ENCODE measurements at regions not wholly inside any gene's neighbourhood (a gene's known extent, or its start where the extent isn't known, plus 50 kb on each side); places are given as distances from the start of the nearest gene placed in this dataset.
A peak's percentile ranks its signal among the peaks of the same experiment; 100 is the strongest.

DNA sequence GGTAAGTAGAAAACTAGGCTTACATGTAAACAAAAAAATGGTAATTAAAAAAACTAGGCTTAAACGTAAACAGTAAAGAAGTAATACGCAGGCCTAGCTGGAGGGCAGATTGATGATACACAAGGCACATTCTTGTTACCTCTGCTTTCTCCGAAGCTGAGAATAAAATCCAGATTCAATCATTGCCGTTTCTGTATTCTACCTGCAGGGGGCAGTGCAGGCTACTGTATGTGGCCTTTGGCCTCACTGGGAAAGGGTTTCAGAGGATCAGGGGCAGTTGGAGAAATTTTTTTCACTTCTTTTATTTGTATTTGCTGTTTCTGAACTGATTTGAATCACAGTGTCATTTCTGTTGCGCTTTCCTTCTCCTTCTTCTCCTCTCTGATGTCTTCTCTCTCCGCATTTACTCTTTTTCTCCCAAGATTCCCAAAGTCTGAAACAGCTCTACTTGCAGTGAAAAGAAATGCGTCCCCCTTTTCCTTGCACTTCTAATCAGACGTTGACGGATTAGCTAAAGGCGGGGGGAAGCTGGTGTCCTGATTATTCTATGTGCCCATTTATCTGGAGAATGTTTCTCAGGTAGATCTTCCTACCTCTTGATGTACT, 67.1 kb upstream of the MCTP2 start:
- Histone ChIP-seq H3K4me3 (ENCODE audit: low read depth in 1 of 2, low read length in 1 of 2) (no peak overlapping the region), H3K4me1 (ENCODE audit: control insufficient read depth in 1 of 2, insufficient read depth in 1 of 2, low read depth in 1 of 2, low read length in 1 of 2) (peaks cover 11 to 12% of the 10 kb centered on the region in 2 experiments), H3K27me3 (no peaks in the 10 kb centered on the region), H3K36me3 (no peaks in the 10 kb centered on the region), H3K9me3 (no peaks in the 10 kb centered on the region), H3K27ac (no peak overlapping the region)
- TF ChIP-seq, protein P1, sequence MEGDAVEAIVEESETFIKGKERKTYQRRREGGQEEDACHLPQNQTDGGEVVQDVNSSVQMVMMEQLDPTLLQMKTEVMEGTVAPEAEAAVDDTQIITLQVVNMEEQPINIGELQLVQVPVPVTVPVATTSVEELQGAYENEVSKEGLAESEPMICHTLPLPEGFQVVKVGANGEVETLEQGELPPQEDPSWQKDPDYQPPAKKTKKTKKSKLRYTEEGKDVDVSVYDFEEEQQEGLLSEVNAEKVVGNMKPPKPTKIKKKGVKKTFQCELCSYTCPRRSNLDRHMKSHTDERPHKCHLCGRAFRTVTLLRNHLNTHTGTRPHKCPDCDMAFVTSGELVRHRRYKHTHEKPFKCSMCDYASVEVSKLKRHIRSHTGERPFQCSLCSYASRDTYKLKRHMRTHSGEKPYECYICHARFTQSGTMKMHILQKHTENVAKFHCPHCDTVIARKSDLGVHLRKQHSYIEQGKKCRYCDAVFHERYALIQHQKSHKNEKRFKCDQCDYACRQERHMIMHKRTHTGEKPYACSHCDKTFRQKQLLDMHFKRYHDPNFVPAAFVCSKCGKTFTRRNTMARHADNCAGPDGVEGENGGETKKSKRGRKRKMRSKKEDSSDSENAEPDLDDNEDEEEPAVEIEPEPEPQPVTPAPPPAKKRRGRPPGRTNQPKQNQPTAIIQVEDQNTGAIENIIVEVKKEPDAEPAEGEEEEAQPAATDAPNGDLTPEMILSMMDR (IDR thresholded peaks at IDR 0.05): peak; percentile 82

DNA sequence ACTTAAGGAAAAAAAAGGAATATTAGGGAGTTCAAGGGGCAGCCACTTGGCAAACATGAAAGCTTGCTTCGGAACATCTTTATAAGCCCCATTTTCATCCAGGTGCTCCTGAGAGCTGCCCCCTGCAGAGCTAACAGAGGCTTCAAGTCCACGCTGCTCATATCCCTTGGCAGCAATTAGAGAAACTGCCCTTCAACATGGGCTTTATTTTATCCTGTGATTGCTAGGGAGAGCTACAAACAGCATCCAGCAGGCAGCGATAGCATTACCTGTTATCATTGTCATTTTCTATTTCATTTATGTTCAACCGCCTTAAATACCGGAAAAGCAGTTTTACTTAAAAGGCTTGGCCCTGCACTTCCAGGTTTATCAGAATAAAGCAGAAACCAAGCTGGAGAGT, 68.4 kb upstream of the MCTP2 start:
- Histone ChIP-seq H3K9me3 (no peaks in the 10 kb centered on the region), H3K4me1 (ENCODE audit: control insufficient read depth in 1 of 2, insufficient read depth in 1 of 2, low read depth in 1 of 2, low read length in 1 of 2) (no peaks in the 10 kb centered on the region), H3K36me3 (no peaks in the 10 kb centered on the region), H3K4me3 (ENCODE audit: low read depth in 1 of 2, low read length in 1 of 2) (no peak overlapping the region), H3K27me3 (no peaks in the 10 kb centered on the region), H3K27ac (no peak overlapping the region)
- TF ChIP-seq, protein P1 (IDR thresholded peaks at IDR 0.05): no peak

DNA sequence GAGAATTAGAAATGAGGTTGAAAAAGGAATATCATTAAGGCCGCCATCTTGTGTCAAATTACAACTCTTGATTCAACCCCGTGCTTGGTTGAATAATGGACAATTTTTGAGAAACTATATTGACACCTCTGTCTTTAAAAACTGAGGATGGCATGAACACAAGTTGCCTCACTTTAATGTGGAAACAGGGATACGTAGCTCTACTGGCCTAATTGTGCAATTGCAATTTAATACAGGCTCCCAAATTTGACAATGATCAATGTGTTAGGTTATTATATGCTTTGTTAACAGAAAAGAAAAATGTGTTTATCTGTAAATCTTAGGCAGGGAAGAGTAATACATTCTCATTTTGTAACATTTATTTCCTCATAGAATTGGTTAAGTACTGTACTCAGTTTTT, 77.1 kb upstream of the MCTP2 start:
- TF ChIP-seq, protein P1 (IDR thresholded peaks at IDR 0.05): no peak

DNA sequence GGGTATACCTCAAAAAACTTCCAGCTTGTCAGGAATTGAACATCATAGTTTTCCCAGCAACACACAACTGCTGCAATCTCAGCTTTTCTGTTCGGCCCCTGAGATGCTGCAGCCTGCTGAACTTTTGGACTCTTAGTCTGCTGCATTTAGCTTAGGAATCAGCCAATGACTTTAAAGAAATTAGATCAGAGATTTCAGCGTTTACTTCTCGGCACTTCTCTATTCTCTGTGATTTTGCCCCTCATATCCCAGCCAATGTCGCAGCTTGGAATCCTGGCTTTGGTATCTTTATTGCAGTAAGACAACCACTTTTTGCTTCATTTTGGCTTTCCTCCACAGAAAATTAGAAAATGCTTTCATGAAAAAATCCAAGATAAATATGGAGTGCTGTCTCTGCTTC, 86.3 kb upstream of the MCTP2 start:
- no peaks in the 10 kb centered on the region for H3K36me3 ChIP-seq
- no peaks in the 10 kb centered on the region for H3K4me1 ChIP-seq (ENCODE audit: control insufficient read depth in 1 of 2, insufficient read depth in 1 of 2, low read depth in 1 of 2, low read length in 1 of 2)
- TF ChIP-seq, protein P1 (IDR thresholded peaks at IDR 0.05): no peak
- no peaks in the 10 kb centered on the region for H3K9me3 ChIP-seq
- H3K4me3 ChIP-seq (ENCODE audit: low read depth in 1 of 2, low read length in 1 of 2): no peak overlapping the region
- no peaks in the 10 kb centered on the region for H3K27me3 ChIP-seq
- no peak overlapping the region for H3K27ac ChIP-seq

More for the DNA sequence above, 77.1 kb upstream of the MCTP2 start:
- H3K9me3 ChIP-seq: no peaks in the 10 kb centered on the region
- H3K36me3 ChIP-seq: no peaks in the 10 kb centered on the region
- H3K27ac ChIP-seq: no peak overlapping the region
- H3K27me3 ChIP-seq: no peaks in the 10 kb centered on the region
- no peak overlapping the region for H3K4me3 ChIP-seq (ENCODE audit: low read depth in 1 of 2, low read length in 1 of 2)
- no peaks in the 10 kb centered on the region for H3K4me1 ChIP-seq (ENCODE audit: control insufficient read depth in 1 of 2, insufficient read depth in 1 of 2, low read depth in 1 of 2, low read length in 1 of 2)

DNA sequence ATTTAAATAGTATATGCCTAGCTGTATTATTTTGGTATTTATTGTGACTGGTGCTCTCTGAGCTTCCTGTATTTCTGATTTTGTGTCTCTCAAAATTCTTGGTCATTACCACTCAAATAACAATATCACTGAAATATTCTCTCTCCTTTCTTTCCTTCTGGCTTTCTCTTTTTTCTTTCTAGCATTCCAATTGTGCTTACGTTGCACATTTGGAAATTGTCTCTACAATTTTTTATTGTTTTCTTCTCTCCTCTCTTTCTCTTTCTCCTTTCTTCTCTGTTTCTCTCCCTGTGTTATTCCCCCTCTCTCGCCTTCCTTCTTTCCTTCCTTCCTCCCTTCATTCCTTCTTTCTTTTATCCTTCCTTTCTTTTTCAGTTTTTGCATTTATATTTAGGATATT, 89.6 kb upstream of the MCTP2 start:
- Histone ChIP-seq H3K27ac (no peak overlapping the region), H3K9me3 (no peaks in the 10 kb centered on the region), H3K4me3 (ENCODE audit: low read depth in 1 of 2, low read length in 1 of 2) (no peak overlapping the region), H3K4me1 (ENCODE audit: control insufficient read depth in 1 of 2, insufficient read depth in 1 of 2, low read depth in 1 of 2, low read length in 1 of 2) (no peaks in the 10 kb centered on the region), H3K36me3 (no peaks in the 10 kb centered on the region), H3K27me3 (no peaks in the 10 kb centered on the region)
- TF ChIP-seq, protein P1 (IDR thresholded peaks at IDR 0.05): no peak

Data from neutrophil (primary cell).